ENCODE measurements at regions not wholly inside any gene's neighbourhood (a gene's known extent, or its start where the extent isn't known, plus 50 kb on each side); places are given as distances from the start of the nearest gene placed in this dataset.

- H3K4me1 ChIP-seq: peaks cover 0 to 2% (median 0%) of the 10 kb centered on the region in 4 donors
- ATAC-seq (ENCODE audit: low FRiP score in 2 of 2): peak in 1 of 2 donors; percentile 85
- no peaks in the 10 kb centered on the region for H3K27me3 ChIP-seq
- 62% methylated on average over 5 of the region's 5 CpGs for WGBS, 2 donors
- H3K9me3 ChIP-seq: no peaks in the 10 kb centered on the region
- H3K27ac ChIP-seq: no peak overlapping the region
- no peaks in the 10 kb centered on the region for H3K36me3 ChIP-seq
- DNase-seq: peak in 1 of 2 donors; percentile 68
- no peak for TF ChIP-seq POLR2AphosphoS5 (IDR thresholded peaks at IDR 0.05)
- peak in 2 of 6 experiments; percentile 21 to 28 for TF ChIP-seq CTCF (IDR thresholded peaks at IDR 0.05)
- no peak for TF ChIP-seq POLR2A (IDR thresholded peaks at IDR 0.05)
- TF ChIP-seq EP300 (IDR thresholded peaks at IDR 0.05): no peak
- H3K4me3 ChIP-seq: no peak overlapping the region
These were observed 116.7 kb downstream of the CDC7 start for GRCh38 chr1:91617285-91617765.

DNA sequence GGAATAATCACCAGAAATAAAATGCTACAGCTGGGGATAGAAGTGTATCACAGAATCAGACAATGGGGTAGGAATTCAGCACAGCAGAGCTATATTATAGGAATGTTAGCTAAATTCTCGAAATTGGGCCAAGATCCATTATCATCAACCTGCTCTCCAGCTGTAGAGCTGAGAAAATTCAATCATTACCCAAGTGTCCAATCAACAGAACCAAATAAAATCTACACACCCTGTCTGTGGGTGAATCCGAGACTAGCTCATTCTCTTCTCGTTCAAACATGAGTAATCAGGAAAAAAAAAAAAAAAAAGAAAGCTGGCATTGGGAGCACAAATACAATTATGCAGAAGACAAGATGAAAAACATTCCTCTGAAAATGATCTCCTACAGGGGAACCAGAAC, 119.2 kb downstream of the CDC7 start:
- Histone ChIP-seq H3K4me3 (no peak overlapping the region), H3K27me3 (no peaks in the 10 kb centered on the region), H3K36me3 (no peaks in the 10 kb centered on the region), H3K27ac (no peak overlapping the region), H3K9me3 (no peaks in the 10 kb centered on the region), H3K4me1 (peaks cover 0 to 14% (median 0%) of the 10 kb centered on the region in 4 donors)
- TF ChIP-seq CTCF (IDR thresholded peaks at IDR 0.05) (no peak), POLR2AphosphoS5 (IDR thresholded peaks at IDR 0.05) (no peak), POLR2A (IDR thresholded peaks at IDR 0.05) (no peak), EP300 (IDR thresholded peaks at IDR 0.05) (no peak)
- ATAC-seq (ENCODE audit: low FRiP score in 2 of 2) (peak in 1 of 2 donors; percentile 72), DNase-seq (no peak)
- 78 to 86% methylated on average over 3 of the region's 3 CpGs for WGBS, 2 donors

DNA sequence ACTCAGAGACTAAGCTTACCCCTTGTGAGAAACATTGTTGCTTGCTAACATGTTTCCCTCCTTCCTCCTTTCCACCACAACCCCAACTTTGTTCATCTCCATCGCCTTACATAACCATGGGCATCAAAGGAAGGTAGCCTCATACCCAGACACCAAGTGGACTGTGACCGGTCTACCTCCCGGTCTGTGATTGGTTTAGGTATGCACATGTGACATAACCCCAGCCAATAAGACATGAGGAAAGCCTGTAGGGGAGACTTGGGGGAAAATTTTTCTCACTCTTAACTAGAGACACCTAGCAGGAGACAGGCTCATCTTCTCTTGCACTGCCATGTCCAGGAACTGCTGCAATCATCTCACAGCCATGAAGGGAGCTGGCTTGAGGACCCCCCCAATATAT, 120.7 kb downstream of the CDC7 start:
- TF ChIP-seq POLR2A (IDR thresholded peaks at IDR 0.05): no peak
- TF ChIP-seq EP300 (IDR thresholded peaks at IDR 0.05): no peak
- no peak for TF ChIP-seq CTCF (IDR thresholded peaks at IDR 0.05)
- TF ChIP-seq POLR2AphosphoS5 (IDR thresholded peaks at IDR 0.05): no peak
- DNase-seq (no peak), ATAC-seq (ENCODE audit: low FRiP score in 2 of 2) (no peak)
- Histone ChIP-seq H3K9me3 (no peaks in the 10 kb centered on the region), H3K4me3 (no peak overlapping the region), H3K4me1 (peaks cover 0 to 14% (median 0%) of the 10 kb centered on the region in 4 donors), H3K27ac (no peak overlapping the region), H3K36me3 (no peaks in the 10 kb centered on the region), H3K27me3 (no peaks in the 10 kb centered on the region)
- 94% methylated on average over 3 of the region's 3 CpGs for WGBS, 2 donors

DNA sequence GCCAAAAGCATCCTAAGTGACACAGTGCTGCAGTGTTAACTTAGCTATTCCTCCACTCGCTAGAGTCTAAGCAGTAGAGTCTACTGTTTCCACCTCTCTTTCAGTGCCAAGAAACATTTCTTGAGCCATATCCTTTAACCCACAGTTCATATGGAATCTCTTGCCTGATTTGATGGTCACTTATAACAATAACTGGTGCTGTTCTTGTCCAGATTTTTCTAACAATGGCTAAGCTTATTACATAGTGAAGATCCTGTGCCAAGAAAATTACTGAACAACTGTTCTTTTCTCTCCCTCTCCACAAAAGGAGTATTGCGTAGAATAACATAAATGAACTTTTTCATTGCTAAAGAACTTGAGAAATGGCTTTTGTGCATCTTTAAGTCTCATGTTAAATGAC, 121.3 kb downstream of the CDC7 start:
- DNase-seq (no peak), ATAC-seq (ENCODE audit: low FRiP score in 2 of 2) (no peak)
- H3K36me3 ChIP-seq: no peaks in the 10 kb centered on the region
- no peak for TF ChIP-seq EP300 (IDR thresholded peaks at IDR 0.05)
- no peak for TF ChIP-seq POLR2AphosphoS5 (IDR thresholded peaks at IDR 0.05)
- TF ChIP-seq CTCF (IDR thresholded peaks at IDR 0.05): no peak
- TF ChIP-seq POLR2A (IDR thresholded peaks at IDR 0.05): no peak
- no peaks in the 10 kb centered on the region for H3K27me3 ChIP-seq
- no peak overlapping the region for H3K4me3 ChIP-seq
- no peaks in the 10 kb centered on the region for H3K9me3 ChIP-seq
- 91 to 94% methylated on average over 2 of the region's 2 CpGs for WGBS, 2 donors
- H3K27ac ChIP-seq: no peak overlapping the region
- H3K4me1 ChIP-seq: peaks cover 0 to 14% (median 0%) of the 10 kb centered on the region in 4 donors

- TF ChIP-seq EP300 (IDR thresholded peaks at IDR 0.05) (no peak), POLR2AphosphoS5 (IDR thresholded peaks at IDR 0.05) (no peak), POLR2A (IDR thresholded peaks at IDR 0.05) (no peak), CTCF (IDR thresholded peaks at IDR 0.05) (no peak)
- H3K27ac ChIP-seq: no peak overlapping the region
- H3K36me3 ChIP-seq: no peaks in the 10 kb centered on the region
- ATAC-seq (ENCODE audit: low FRiP score in 2 of 2) (peak in 1 of 2 donors; percentile 33), DNase-seq (no peak)
- WGBS, 2 donors: 56 to 63% methylated on average over 3 of the region's 3 CpGs
- no peaks in the 10 kb centered on the region for H3K9me3 ChIP-seq
- peaks cover 0 to 14% (median 0%) of the 10 kb centered on the region in 4 donors for H3K4me1 ChIP-seq
- no peak overlapping the region for H3K4me3 ChIP-seq
- no peaks in the 10 kb centered on the region for H3K27me3 ChIP-seq
These were observed 122.0 kb downstream of the CDC7 start for GRCh38 chr1:91622616-91623015.

All from upper lobe of left lung (tissue), 6 donors.